GM12891 (cell line): ENCODE measurements at regions not wholly inside any gene's neighbourhood (a gene's known extent, or its start where the extent isn't known, plus 50 kb on each side); places are given as distances from the start of the nearest gene placed in this dataset.

Experiments used
- POLR2A ChIP-seq: IDR thresholded peaks from 2 replicates; pipeline ENCODE4 v1.6.1; 2011; ENCODE audit warnings: low read depth, low read length, control low read depth
- POLR2AphosphoS5 ChIP-seq: IDR thresholded peaks from 2 replicates; pipeline ENCODE4 v1.6.1; 2011; ENCODE audit warnings: low read depth, low read length, control low read depth
- POU2F2 ChIP-seq: IDR thresholded peaks from 2 replicates; pipeline ENCODE4 v1.6.1; 2011; ENCODE audit warnings: low read depth, mild to moderate bottlenecking, control low read depth, low read length, moderate library complexity
- SPI1 ChIP-seq: IDR thresholded peaks from 2 replicates; pipeline ENCODE4 v1.6.1; 2011; ENCODE audit warnings: low read depth, low read length, control low read depth
- TAF1 ChIP-seq: IDR thresholded peaks from 2 replicates; pipeline ENCODE4 v1.6.1; 2011; ENCODE audit warnings: low read depth, low read length, control low read depth

- TF ChIP-seq POLR2A (no peak), POLR2AphosphoS5 (no peak), TAF1 (no peak), SPI1 (no peak), POU2F2 (no peak)
These were observed 247.6 kb upstream of the RORA start for GRCh38 chr15:61476741-61477140.
